ENCODE measurements at regions not wholly inside any gene's neighbourhood (a gene's known extent, or its start where the extent isn't known, plus 50 kb on each side); places are given as distances from the start of the nearest gene placed in this dataset.

DNA sequence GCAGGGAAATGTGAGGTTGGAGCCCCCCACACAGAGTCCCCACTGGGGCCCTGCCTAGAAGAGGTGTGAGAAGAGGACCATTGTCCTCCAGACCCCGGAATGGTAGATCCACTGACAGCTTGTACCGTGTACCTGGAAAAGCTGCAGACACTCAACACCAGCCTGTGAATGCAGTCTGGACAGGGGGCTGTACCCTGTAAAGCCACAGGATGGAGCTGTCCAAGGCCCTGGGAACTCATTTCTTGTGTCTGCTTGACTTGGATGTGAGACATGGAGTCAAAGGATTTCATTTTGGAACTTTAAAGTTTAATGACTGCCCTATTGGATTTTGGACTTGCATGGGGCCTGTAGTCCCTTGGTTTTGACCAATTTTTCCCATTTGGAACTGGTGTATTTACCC is 535.0 kb upstream of the MEF2C start:
- H3K4me3 ChIP-seq (ENCODE audit: control insufficient read depth, low read depth, low read length): no peak overlapping the region
- TF ChIP-seq, protein P1, sequence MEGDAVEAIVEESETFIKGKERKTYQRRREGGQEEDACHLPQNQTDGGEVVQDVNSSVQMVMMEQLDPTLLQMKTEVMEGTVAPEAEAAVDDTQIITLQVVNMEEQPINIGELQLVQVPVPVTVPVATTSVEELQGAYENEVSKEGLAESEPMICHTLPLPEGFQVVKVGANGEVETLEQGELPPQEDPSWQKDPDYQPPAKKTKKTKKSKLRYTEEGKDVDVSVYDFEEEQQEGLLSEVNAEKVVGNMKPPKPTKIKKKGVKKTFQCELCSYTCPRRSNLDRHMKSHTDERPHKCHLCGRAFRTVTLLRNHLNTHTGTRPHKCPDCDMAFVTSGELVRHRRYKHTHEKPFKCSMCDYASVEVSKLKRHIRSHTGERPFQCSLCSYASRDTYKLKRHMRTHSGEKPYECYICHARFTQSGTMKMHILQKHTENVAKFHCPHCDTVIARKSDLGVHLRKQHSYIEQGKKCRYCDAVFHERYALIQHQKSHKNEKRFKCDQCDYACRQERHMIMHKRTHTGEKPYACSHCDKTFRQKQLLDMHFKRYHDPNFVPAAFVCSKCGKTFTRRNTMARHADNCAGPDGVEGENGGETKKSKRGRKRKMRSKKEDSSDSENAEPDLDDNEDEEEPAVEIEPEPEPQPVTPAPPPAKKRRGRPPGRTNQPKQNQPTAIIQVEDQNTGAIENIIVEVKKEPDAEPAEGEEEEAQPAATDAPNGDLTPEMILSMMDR (IDR thresholded peaks at IDR 0.05; ENCODE audit: control insufficient read depth, insufficient read depth, low read depth, low read length, missing control alignments): no peak
- DNase-seq (ENCODE audit: low read depth): no peak

DNA sequence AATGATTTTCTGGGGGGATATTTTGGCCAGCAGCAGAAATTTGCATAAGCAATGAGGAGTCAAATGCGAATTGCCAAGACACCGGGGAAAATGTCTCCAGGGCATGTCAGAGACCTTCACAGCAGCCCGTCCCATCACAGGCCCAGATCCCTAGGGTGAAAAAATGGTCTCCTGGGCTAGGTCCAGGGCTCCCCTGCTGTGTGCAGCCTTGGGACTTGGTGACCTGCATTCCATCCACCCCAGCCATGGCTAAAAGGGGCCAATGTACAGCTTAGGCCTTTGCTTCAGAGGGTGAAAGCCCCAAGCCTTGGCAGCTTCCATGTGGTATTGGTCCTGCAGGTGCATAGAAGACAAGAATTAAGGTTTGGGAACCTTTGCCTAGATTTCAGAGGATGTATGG is 534.5 kb upstream of the MEF2C start:
- TF ChIP-seq, protein P1 (IDR thresholded peaks at IDR 0.05; ENCODE audit: control insufficient read depth, insufficient read depth, low read depth, low read length, missing control alignments): no peak
- DNase-seq (ENCODE audit: low read depth): no peak

DNA sequence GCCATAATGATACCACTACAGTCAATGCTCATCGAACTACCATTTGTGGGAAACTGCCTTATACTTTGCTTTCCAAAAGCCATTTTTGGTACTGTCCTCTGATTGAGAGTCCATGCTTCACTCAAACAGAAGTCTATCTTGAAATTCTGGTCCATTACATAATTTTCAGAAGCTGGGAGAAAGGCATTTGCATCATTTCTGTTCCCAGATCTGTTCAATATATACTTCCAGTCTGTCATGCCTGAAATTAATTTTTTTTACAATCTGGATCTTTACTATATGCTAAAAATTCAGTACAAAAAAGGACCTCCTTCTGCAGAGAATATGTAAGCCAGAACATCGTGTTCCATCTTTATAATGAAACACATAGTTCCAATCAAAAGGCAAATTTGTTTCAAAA is 528.9 kb upstream of the MEF2C start:
- DNase-seq (ENCODE audit: low read depth): no peak

More for the DNA sequence above, 534.5 kb upstream of the MEF2C start:
- no peak overlapping the region for H3K4me3 ChIP-seq (ENCODE audit: control insufficient read depth, low read depth, low read length)

DNA sequence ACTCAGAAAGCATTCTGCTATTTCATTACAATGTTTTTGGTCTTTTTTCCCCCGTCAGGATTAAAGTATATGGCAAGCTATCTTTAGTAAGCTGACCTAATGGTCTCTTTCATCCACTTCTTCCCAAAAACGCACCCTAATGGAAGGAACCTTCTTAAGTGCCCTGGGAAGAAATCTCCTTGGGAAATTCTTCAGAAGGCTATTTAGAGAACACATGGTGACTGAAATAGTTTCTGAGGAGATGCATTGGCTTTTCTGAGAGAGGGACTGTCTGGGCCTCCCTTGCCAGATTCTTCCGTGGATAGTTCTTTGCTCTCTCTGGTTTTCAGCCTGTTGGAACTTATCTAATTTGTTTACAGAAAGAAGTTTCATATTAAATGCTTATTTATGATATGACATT is 524.1 kb upstream of the MEF2C start:
- TF ChIP-seq, protein P1 (IDR thresholded peaks at IDR 0.05; ENCODE audit: control insufficient read depth, insufficient read depth, low read depth, low read length, missing control alignments): no peak
- no peak for DNase-seq (ENCODE audit: low read depth)
- no peak overlapping the region for H3K4me3 ChIP-seq (ENCODE audit: control insufficient read depth, low read depth, low read length)

More for the DNA sequence above, 528.9 kb upstream of the MEF2C start:
- TF ChIP-seq, protein P1 (IDR thresholded peaks at IDR 0.05; ENCODE audit: control insufficient read depth, insufficient read depth, low read depth, low read length, missing control alignments): no peak
- no peak overlapping the region for H3K4me3 ChIP-seq (ENCODE audit: control insufficient read depth, low read depth, low read length)

GRCh38 chr5:89401659-89402058 is 518.7 kb upstream of the MEF2C start:
- H3K4me3 ChIP-seq (ENCODE audit: control insufficient read depth, low read depth, low read length): no peak overlapping the region
- TF ChIP-seq, protein P1 (IDR thresholded peaks at IDR 0.05; ENCODE audit: control insufficient read depth, insufficient read depth, low read depth, low read length, missing control alignments): no peak
- no peak for DNase-seq (ENCODE audit: low read depth)

GRCh38 chr5:89401012-89401411 is 518.0 kb upstream of the MEF2C start:
- no peak for DNase-seq (ENCODE audit: low read depth)
- TF ChIP-seq, protein P1 (IDR thresholded peaks at IDR 0.05; ENCODE audit: control insufficient read depth, insufficient read depth, low read depth, low read length, missing control alignments): no peak
- H3K4me3 ChIP-seq (ENCODE audit: control insufficient read depth, low read depth, low read length): no peak overlapping the region

DNA sequence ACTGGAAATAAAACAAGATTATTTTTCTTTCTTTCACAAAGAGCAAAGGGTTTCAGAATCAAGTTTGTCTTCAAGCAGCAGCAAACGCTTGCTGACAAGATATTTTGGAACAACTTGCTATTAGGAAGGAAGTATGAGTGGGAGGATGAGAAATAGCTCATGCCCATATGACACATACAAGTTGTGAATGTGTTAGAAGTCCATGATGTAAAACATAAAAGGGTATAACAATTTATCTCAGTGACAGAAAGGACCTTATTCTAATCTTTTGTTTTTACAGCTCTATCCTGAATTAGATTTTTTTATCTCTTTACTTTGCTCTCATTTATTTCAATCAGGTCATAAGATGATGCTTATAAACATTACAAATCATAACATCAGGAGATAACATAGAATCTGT is 516.6 kb upstream of the MEF2C start:
- H3K4me3 ChIP-seq (ENCODE audit: control insufficient read depth, low read depth, low read length): no peak overlapping the region
- no peak for DNase-seq (ENCODE audit: low read depth)
- TF ChIP-seq, protein P1 (IDR thresholded peaks at IDR 0.05; ENCODE audit: control insufficient read depth, insufficient read depth, low read depth, low read length, missing control alignments): no peak

Data from AG09309 (cell line).